Esophagus (tissue), 2 donors: ENCODE measurements at regions not wholly inside any gene's neighbourhood (a gene's known extent, or its start where the extent isn't known, plus 50 kb on each side); places are given as distances from the start of the nearest gene placed in this dataset.

Experiments used
- H3K27ac ChIP-seq, 2 donors: one replicate each; pipeline ENCODE4 v1.5.1; 2013; ENCODE audit warnings: low read depth in 2 of 2, mild to moderate bottlenecking in 2 of 2, inconsistent platforms in 1 of 2, low read length in 1 of 2, moderate library complexity in 1 of 2
- H3K27me3 ChIP-seq, 2 donors: one replicate each; pipeline ENCODE4 v1.6.1; 2013; ENCODE audit warnings: low read length in 2 of 2, control low read depth in 1 of 2, mild to moderate bottlenecking in 1 of 2; ENCODE audit not compliant: insufficient read depth in 2 of 2, control insufficient read depth in 1 of 2
- H3K36me3 ChIP-seq, 2 donors: one replicate each; pipeline ENCODE4 v1.6.1; 2013; ENCODE audit warnings: low read length in 1 of 2; ENCODE audit not compliant: control insufficient read depth in 2 of 2, insufficient read depth in 2 of 2
- H3K4me1 ChIP-seq, 2 donors: one replicate each; pipeline ENCODE4 v1.6.1; 2013; ENCODE audit warnings: low read length in 1 of 2; ENCODE audit not compliant: control insufficient read depth in 2 of 2, insufficient read depth in 2 of 2
- H3K4me3 ChIP-seq, 2 donors: one replicate each; pipeline ENCODE4 v1.5.1; 2013; ENCODE audit warnings: low read length in 2 of 2, mild to moderate bottlenecking in 2 of 2, low read depth in 1 of 2, moderate library complexity in 1 of 2
- H3K9me3 ChIP-seq, 2 donors: one replicate each; pipeline ENCODE4 v1.6.1; 2013; ENCODE audit warnings: mild to moderate bottlenecking in 2 of 2, low read depth in 1 of 2, low read length in 1 of 2, moderate library complexity in 1 of 2; ENCODE audit not compliant: control insufficient read depth in 2 of 2, insufficient read depth in 1 of 2
- WGBS, 2 donors: extraction: QIAGEN DNeasy Blood & Tissue Kit; methylation state at CpG; one replicate each; pipeline ENCODE4 v1.1.7; 2013; 5-methylcytosine and 5-hydroxymethylcytosine counted together
- donor health status: healthy with polysubstance abuse.
- donor health status: Bipolar disorder and iron deficiency.

- Histone ChIP-seq H3K4me1 (no peaks in the 10 kb centered on the region), H3K4me3 (no peak overlapping the region)
Observed at GRCh38 chr14:101111620-101112290, 208.2 kb upstream of the RTL1 start.

GRCh38 chr14:101112351-101113107 lies 209.0 kb upstream of the RTL1 start:
- Histone ChIP-seq H3K4me1 (no peaks in the 10 kb centered on the region), H3K27ac (no peak overlapping the region), H3K36me3 (no peaks in the 10 kb centered on the region), H3K27me3 (no peaks in the 10 kb centered on the region), H3K9me3 (no peaks in the 10 kb centered on the region), H3K4me3 (no peak overlapping the region)
- WGBS, 2 donors: 82 to 86% methylated on average over 25 of the region's 25 CpGs

More at GRCh38 chr14:101111620-101112290, 208.2 kb upstream of the RTL1 start:
- Histone ChIP-seq H3K27ac (no peak overlapping the region), H3K36me3 (no peaks in the 10 kb centered on the region), H3K9me3 (no peaks in the 10 kb centered on the region), H3K27me3 (no peaks in the 10 kb centered on the region)
- 64 to 69% methylated on average over 20 to 23 of the region's 23 CpGs for WGBS, 2 donors

DNA sequence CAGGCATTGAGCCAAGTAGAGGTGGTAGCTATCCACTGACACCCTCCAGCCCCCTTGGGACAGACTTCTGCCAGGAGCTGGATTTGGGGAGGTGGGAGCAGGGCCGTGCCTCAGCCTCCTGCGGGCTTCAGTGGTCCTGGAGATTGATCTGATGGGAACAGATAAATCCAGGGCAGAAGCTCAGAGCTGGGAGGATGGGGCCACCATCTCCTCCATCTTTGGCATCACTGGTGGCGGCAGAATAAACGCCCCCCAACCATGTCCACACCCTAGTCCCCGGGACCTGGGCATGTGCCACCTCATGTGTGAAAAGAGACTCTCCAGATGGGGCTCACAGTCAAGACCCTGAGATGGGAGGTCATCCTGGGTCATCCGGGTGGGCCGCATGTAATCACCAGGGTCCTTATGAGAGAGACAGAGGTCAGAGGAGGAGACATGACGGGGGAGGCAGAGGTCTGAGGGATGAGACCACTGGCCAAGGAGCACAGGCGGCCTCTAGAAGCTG lies 209.6 kb upstream of the RTL1 start:
- WGBS, 2 donors: 84% methylated on average over 9 of the region's 9 CpGs
- no peaks in the 10 kb centered on the region for H3K36me3 ChIP-seq
- H3K9me3 ChIP-seq: no peaks in the 10 kb centered on the region
- no peak overlapping the region for H3K4me3 ChIP-seq
- H3K27me3 ChIP-seq: no peaks in the 10 kb centered on the region
- no peak overlapping the region for H3K27ac ChIP-seq
- no peaks in the 10 kb centered on the region for H3K4me1 ChIP-seq

DNA sequence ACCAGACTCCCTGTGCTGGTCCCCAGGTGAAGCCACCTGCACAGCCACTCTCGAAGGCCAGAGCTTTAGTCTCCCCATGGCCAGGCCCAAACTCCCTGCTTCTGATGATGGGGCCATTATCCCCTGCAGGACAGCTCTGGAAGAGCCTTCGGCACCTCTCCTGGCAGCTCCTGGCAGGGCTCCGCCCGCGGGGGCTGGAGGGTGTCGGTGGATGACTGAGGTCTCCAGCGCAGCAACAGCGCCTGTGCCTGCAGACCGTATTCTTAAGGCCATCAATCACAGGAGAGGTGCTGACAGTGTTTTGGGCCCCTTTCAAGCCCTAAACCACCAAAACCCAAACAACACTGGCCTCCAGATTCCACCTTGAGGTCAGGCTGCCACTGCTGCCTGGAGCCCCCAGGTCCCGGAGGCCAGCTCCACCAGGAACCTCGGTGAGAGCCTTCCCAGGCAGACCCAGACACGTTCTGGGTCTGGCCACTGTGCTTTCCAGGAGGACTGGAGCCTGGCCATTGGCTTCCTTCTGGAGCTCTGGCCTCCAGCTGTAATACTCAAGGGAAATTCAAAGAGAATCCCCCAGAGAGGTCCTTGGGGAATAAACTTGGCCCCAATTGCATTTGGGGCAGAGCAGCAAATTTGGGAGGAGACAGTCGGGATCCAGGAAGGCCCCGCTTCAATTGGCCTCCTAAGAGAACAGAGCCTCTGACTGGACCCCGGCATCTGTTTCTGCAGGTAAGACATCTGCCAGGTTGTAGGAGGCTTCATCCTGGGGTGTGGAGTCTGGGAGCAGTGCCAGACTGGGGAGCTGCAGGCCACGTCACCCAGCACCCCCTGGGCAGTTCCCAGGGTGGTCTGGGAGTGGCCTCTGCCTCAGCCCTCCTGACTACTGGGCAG lies 210.6 kb upstream of the RTL1 start:
- Histone ChIP-seq H3K27me3 (no peaks in the 10 kb centered on the region), H3K4me1 (no peaks in the 10 kb centered on the region), H3K4me3 (no peak overlapping the region), H3K27ac (no peak overlapping the region), H3K9me3 (no peaks in the 10 kb centered on the region), H3K36me3 (no peaks in the 10 kb centered on the region)
- 67 to 71% methylated on average over 16 of the region's 16 CpGs for WGBS, 2 donors

DNA sequence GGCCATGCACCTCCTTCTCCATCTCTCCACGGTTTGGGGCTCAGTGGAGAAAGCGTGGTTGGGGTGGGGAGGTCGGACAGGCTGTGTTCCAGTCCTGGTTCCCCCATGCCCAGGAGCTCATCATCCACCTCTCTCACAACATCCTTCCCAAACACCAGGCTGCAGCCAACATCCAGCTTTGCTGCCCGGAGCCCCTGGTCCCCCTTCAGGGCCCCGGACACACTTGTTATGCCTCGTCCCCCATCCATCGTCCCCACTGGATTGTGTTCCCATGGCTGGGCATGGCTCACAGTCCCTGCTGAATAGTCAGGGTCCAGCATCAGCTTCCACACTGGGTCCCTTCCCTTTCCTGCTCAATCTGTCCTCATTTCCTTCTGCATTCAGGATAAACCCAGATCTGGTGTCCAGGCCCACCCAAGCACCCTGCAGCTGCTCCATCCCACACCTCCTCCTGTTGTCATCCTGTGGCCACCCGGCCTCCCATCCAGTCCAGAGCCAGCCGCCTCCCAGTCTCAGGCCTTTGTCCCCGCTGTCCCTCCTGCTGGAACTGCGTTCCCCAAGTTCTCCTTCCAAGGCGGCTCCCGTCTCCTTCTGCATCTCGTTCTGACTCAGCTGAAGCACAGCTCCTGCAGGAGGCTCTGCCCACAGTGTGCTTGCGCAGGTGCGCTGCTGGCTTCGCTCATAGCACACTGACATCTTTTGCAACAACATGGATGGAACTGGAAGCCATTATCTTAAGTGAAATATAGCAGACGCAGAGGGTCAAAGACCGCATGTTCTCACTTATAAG lies 211.4 kb upstream of the RTL1 start:
- Histone ChIP-seq H3K27me3 (no peaks in the 10 kb centered on the region), H3K27ac (no peak overlapping the region), H3K9me3 (no peaks in the 10 kb centered on the region), H3K36me3 (no peaks in the 10 kb centered on the region), H3K4me1 (no peaks in the 10 kb centered on the region), H3K4me3 (no peak overlapping the region)
- WGBS, 2 donors: 87 to 88% methylated on average over 19 of the region's 19 CpGs

GRCh38 chr14:101115652-101116051 lies 212.1 kb upstream of the RTL1 start:
- Histone ChIP-seq H3K4me3 (no peak overlapping the region), H3K9me3 (no peaks in the 10 kb centered on the region), H3K27ac (no peak overlapping the region), H3K27me3 (no peaks in the 10 kb centered on the region), H3K4me1 (no peaks in the 10 kb centered on the region), H3K36me3 (no peaks in the 10 kb centered on the region)
- 82 to 85% methylated on average over 8 of the region's 8 CpGs for WGBS, 2 donors

- Histone ChIP-seq H3K4me3 (no peak overlapping the region), H3K36me3 (no peaks in the 10 kb centered on the region), H3K27me3 (no peaks in the 10 kb centered on the region), H3K27ac (no peak overlapping the region), H3K4me1 (no peaks in the 10 kb centered on the region), H3K9me3 (no peaks in the 10 kb centered on the region)
- 79 to 82% methylated on average over 4 of the region's 4 CpGs for WGBS, 2 donors
Observed at GRCh38 chr14:101116065-101116464, 212.5 kb upstream of the RTL1 start.

DNA sequence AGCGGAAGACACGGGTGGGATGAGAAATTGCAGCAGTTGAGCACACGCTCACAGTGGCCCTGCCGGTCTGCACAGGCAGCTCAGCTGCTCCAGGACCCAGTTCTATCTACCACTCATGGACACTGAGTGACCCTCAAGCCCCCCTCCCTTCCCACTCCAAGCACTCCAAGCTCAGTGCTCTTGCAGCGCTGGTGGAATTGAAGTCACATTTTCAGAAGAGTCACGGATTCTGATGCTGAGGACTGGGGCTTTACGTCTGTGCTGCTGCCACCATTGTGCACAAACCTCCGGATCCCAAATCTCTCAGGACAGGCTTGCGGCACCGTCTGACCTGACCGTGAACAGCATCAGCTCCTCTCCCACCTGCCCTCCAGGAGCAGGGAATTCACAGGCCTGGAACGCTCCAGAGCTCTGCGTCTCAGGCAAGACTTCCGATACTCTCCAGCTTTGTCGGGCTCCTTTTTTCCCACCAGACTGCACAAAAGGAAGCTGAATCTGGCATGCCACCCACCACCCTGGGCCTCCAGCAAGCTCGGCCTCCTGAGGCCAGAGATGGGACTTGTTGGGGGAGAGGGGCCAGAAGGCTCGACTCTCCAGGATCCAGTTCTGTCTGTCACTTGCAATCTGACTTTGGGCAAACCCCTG lies 213.1 kb upstream of the RTL1 start:
- WGBS, 2 donors: 76 to 84% methylated on average over 17 of the region's 17 CpGs
- H3K4me3 ChIP-seq: no peak overlapping the region
- no peaks in the 10 kb centered on the region for H3K36me3 ChIP-seq
- H3K27ac ChIP-seq: no peak overlapping the region
- H3K27me3 ChIP-seq: no peaks in the 10 kb centered on the region
- H3K4me1 ChIP-seq: no peaks in the 10 kb centered on the region
- no peaks in the 10 kb centered on the region for H3K9me3 ChIP-seq
